ENCODE measurements at regions not wholly inside any gene's neighbourhood (a gene's known extent, or its start where the extent isn't known, plus 50 kb on each side); places are given as distances from the start of the nearest gene placed in this dataset.
"Not testable (repeated sequence)": the region's sequence is repeated elsewhere in the genome, so short reads cannot be mapped to it uniquely, and the experiment has no call there.

GRCh38 chr3:36063992-36064391, 316.3 kb upstream of the STAC start:
- intact Hi-C loops (cut with DNase I): no loop called here
- no peaks in the 10 kb centered on the region for H3K9me3 ChIP-seq
- H3K27me3 ChIP-seq: no peaks in the 10 kb centered on the region
- H3K4me1 ChIP-seq: no peaks in the 10 kb centered on the region
- no peak overlapping the region for H3K4me3 ChIP-seq
- no peak for DNase-seq (ENCODE audit: extremely low spot score in 2 of 2)
- no peak overlapping the region for H3K27ac ChIP-seq
- TF ChIP-seq CTCF (IDR thresholded peaks at IDR 0.05): no peak
- no peak for TF ChIP-seq POLR2AphosphoS5 (IDR thresholded peaks at IDR 0.05; ENCODE audit: insufficient read depth in 1 of 2, low read depth in 1 of 2)
- no peak for TF ChIP-seq POLR2A (IDR thresholded peaks at IDR 0.05)
- no peaks in the 10 kb centered on the region for H3K36me3 ChIP-seq

- H3K36me3 ChIP-seq: no peaks in the 10 kb centered on the region
- no peak overlapping the region for H3K4me3 ChIP-seq
- no peaks in the 10 kb centered on the region for H3K27me3 ChIP-seq
- H3K27ac ChIP-seq: no peak overlapping the region
- no peak for DNase-seq (ENCODE audit: extremely low spot score in 2 of 2)
- TF ChIP-seq POLR2A (IDR thresholded peaks at IDR 0.05) (no peak), POLR2AphosphoS5 (IDR thresholded peaks at IDR 0.05; ENCODE audit: insufficient read depth in 1 of 2, low read depth in 1 of 2) (no peak), CTCF (IDR thresholded peaks at IDR 0.05) (no peak)
- intact Hi-C loops (cut with DNase I): no loop called here
- no peaks in the 10 kb centered on the region for H3K4me1 ChIP-seq
- H3K9me3 ChIP-seq: no peaks in the 10 kb centered on the region
These were observed 315.0 kb upstream of the STAC start for GRCh38 chr3:36065321-36065720.

- Histone ChIP-seq H3K4me3 (no peak overlapping the region), H3K4me1 (no peaks in the 10 kb centered on the region), H3K36me3 (no peaks in the 10 kb centered on the region), H3K27ac (no peak overlapping the region), H3K9me3 (no peaks in the 10 kb centered on the region), H3K27me3 (no peaks in the 10 kb centered on the region)
- DNase-seq (ENCODE audit: extremely low spot score in 2 of 2): no peak
- TF ChIP-seq CTCF (IDR thresholded peaks at IDR 0.05) (no peak), POLR2A (IDR thresholded peaks at IDR 0.05) (no peak), POLR2AphosphoS5 (IDR thresholded peaks at IDR 0.05; ENCODE audit: insufficient read depth in 1 of 2, low read depth in 1 of 2) (no peak)
- intact Hi-C loops (cut with DNase I): no loop called here
These were observed 304.8 kb upstream of the STAC start for GRCh38 chr3:36075491-36075890.

GRCh38 chr3:36077320-36077719, 303.0 kb upstream of the STAC start:
- TF ChIP-seq POLR2A (IDR thresholded peaks at IDR 0.05) (no peak), CTCF (IDR thresholded peaks at IDR 0.05) (no peak), POLR2AphosphoS5 (IDR thresholded peaks at IDR 0.05; ENCODE audit: insufficient read depth in 1 of 2, low read depth in 1 of 2) (no peak)
- no peaks in the 10 kb centered on the region for H3K27me3 ChIP-seq
- intact Hi-C loops (cut with DNase I): no loop called here

GRCh38 chr3:36082958-36083357, 297.3 kb upstream of the STAC start:
- H3K27me3 ChIP-seq; intact Hi-C loops (cut with DNase I); H3K27ac ChIP-seq; DNase-seq (ENCODE audit: extremely low spot score in 2 of 2); H3K36me3 ChIP-seq; H3K4me3 ChIP-seq; H3K4me1 ChIP-seq; H3K9me3 ChIP-seq: not testable (repeated sequence)

More at GRCh38 chr3:36077320-36077719, 303.0 kb upstream of the STAC start:
- no peak overlapping the region for H3K4me3 ChIP-seq
- H3K27ac ChIP-seq: no peak overlapping the region
- no peak for DNase-seq (ENCODE audit: extremely low spot score in 2 of 2)
- no peaks in the 10 kb centered on the region for H3K9me3 ChIP-seq
- no peaks in the 10 kb centered on the region for H3K36me3 ChIP-seq
- H3K4me1 ChIP-seq: no peaks in the 10 kb centered on the region

DNA sequence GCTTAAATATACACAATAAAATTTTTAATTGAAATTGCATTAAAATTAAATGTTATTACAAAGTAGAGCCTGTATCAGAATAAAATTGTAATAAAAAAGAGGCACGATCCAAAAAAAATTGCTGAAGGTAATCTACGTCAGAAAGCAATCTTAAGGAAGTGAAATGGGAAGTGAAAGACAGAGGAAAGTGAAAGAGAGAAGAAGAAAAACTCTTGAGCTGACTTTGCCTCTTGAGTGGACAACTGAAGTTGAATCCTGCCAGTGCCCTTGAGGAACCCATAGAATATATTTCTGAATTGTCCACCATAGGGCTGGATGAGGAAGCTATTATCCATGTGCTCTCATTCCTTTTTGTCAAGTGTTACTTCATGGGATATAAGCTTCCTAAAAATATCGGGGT, 285.1 kb upstream of the STAC start:
- H3K4me3 ChIP-seq: no peak overlapping the region
- intact Hi-C loops (cut with DNase I): no loop called here
- H3K36me3 ChIP-seq: no peaks in the 10 kb centered on the region
- no peak overlapping the region for H3K27ac ChIP-seq
- no peak for DNase-seq (ENCODE audit: extremely low spot score in 2 of 2)
- no peaks in the 10 kb centered on the region for H3K4me1 ChIP-seq
- TF ChIP-seq POLR2A (IDR thresholded peaks at IDR 0.05) (no peak), POLR2AphosphoS5 (IDR thresholded peaks at IDR 0.05; ENCODE audit: insufficient read depth in 1 of 2, low read depth in 1 of 2) (no peak), CTCF (IDR thresholded peaks at IDR 0.05) (no peak)
- H3K9me3 ChIP-seq: no peaks in the 10 kb centered on the region
- H3K27me3 ChIP-seq: no peaks in the 10 kb centered on the region

Data from vagina (tissue), 2 donors.